ENCODE measurements at regions not wholly inside any gene's neighbourhood (a gene's known extent, or its start where the extent isn't known, plus 50 kb on each side); places are given as distances from the start of the nearest gene placed in this dataset.
A peak's percentile ranks its signal among the peaks of the same experiment; 100 is the strongest.

GRCh38 chr6:130494729-130495128 lies 128.9 kb downstream of the TMEM200A start:
- H3K4me3 ChIP-seq (ENCODE audit: insufficient read depth in 1 of 2, low read depth in 1 of 2, low read length in 2 of 2): no peak overlapping the region
- H4K8ac ChIP-seq (ENCODE audit: low read length): no peak overlapping the region
- no peaks in the 10 kb centered on the region for H3K36me3 ChIP-seq (ENCODE audit: control insufficient read depth in 1 of 2, insufficient read depth in 2 of 2, low read depth in 1 of 2, low read length in 2 of 2)
- H2BK12ac ChIP-seq (ENCODE audit: low read length in 2 of 2): no peak overlapping the region
- H3K79me1 ChIP-seq (replicated peaks; ENCODE audit: low read length, poor library complexity, severe bottlenecking): no peaks in the 10 kb centered on the region
- H2BK5ac ChIP-seq (ENCODE audit: low read depth, low read length, poor library complexity, severe bottlenecking): no peak overlapping the region
- DNase-seq: peak; percentile 23
- no peak overlapping the region for H3K4ac ChIP-seq (ENCODE audit: low read depth in 1 of 2, low read length in 2 of 2)
- no peak overlapping the region for H3K14ac ChIP-seq (ENCODE audit: low read length in 2 of 2)
- H3K9me3 ChIP-seq (ENCODE audit: control insufficient read depth, low read length): no peaks in the 10 kb centered on the region
- H4K91ac ChIP-seq (ENCODE audit: low read length): no peak overlapping the region
- no peak overlapping the region for H3K27ac ChIP-seq (ENCODE audit: low read length, poor library complexity, severe bottlenecking)
- H3K18ac ChIP-seq (ENCODE audit: low read depth in 1 of 2, low read length in 2 of 2): no peak overlapping the region
- no peak overlapping the region for H2BK120ac ChIP-seq (ENCODE audit: low read depth, low read length)
- no peak overlapping the region for H3K4me2 ChIP-seq (ENCODE audit: low read length, poor library complexity, severe bottlenecking)
- no peak overlapping the region for H2BK15ac ChIP-seq (ENCODE audit: low read depth, poor library complexity, severe bottlenecking)
- 27% methylated on average over 1 of the region's 1 CpG for WGBS
- H3K9ac ChIP-seq (ENCODE audit: low read length): no peak overlapping the region
- H3K4me1 ChIP-seq (ENCODE audit: control insufficient read depth, insufficient read depth, low read depth, low read length): no peaks in the 10 kb centered on the region
- no peak overlapping the region for H2AFZ ChIP-seq (ENCODE audit: low read depth, low read length)
- no peak overlapping the region for H2AK5ac ChIP-seq (ENCODE audit: low read length, severe bottlenecking)
- no peak overlapping the region for H3K23ac ChIP-seq (ENCODE audit: low read length in 2 of 2)
- H3K27me3 ChIP-seq (ENCODE audit: control insufficient read depth in 1 of 2, insufficient read depth in 1 of 2, low read length in 2 of 2): no peaks in the 10 kb centered on the region

DNA sequence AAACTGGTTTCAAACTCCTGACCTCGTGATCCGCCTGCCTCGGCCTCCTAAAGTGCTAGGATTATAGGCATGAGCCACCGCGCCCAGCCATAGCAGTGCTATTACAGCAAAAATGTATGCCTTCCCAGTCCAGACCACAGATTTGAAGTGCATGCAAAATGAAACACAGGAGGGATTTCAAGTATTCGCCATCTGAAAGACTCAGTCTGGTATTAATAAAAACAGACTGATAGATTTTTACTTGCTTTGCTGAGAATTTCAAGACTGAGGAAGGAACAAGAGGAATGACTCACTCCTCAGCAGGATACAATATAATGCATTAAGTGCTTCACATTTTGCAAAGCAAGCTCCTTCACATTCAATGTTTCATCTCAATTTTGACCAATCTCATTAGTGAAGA lies 134.9 kb downstream of the TMEM200A start:
- H3K4ac ChIP-seq (ENCODE audit: low read depth in 1 of 2, low read length in 2 of 2): no peak overlapping the region
- no peaks in the 10 kb centered on the region for H3K36me3 ChIP-seq (ENCODE audit: control insufficient read depth in 1 of 2, insufficient read depth in 2 of 2, low read depth in 1 of 2, low read length in 2 of 2)
- peak overlapping the region in 1 of 2 experiments; percentile 57 for H3K18ac ChIP-seq (ENCODE audit: low read depth in 1 of 2, low read length in 2 of 2)
- H3K23ac ChIP-seq (ENCODE audit: low read length in 2 of 2): no peak overlapping the region
- H3K4me3 ChIP-seq (ENCODE audit: insufficient read depth in 1 of 2, low read depth in 1 of 2, low read length in 2 of 2): no peak overlapping the region
- peak overlapping the region; percentile 40 for H3K9ac ChIP-seq (ENCODE audit: low read length)
- H2BK15ac ChIP-seq (ENCODE audit: low read depth, poor library complexity, severe bottlenecking): no peak overlapping the region
- peak; percentile 54 for DNase-seq
- H3K4me1 ChIP-seq (ENCODE audit: control insufficient read depth, insufficient read depth, low read depth, low read length): no peaks in the 10 kb centered on the region
- H3K4me2 ChIP-seq (ENCODE audit: low read length, poor library complexity, severe bottlenecking): no peak overlapping the region
- H3K27ac ChIP-seq (ENCODE audit: low read length, poor library complexity, severe bottlenecking): peak overlapping the region; percentile 40
- no peaks in the 10 kb centered on the region for H3K9me3 ChIP-seq (ENCODE audit: control insufficient read depth, low read length)
- WGBS: 81% methylated on average over 5 of the region's 6 CpGs
- H2BK12ac ChIP-seq (ENCODE audit: low read length in 2 of 2): no peak overlapping the region
- no peak overlapping the region for H2AK5ac ChIP-seq (ENCODE audit: low read length, severe bottlenecking)
- H2BK120ac ChIP-seq (ENCODE audit: low read depth, low read length): no peak overlapping the region
- H4K91ac ChIP-seq (ENCODE audit: low read length): no peak overlapping the region
- no peak overlapping the region for H4K8ac ChIP-seq (ENCODE audit: low read length)
- H3K27me3 ChIP-seq (ENCODE audit: control insufficient read depth in 1 of 2, insufficient read depth in 1 of 2, low read length in 2 of 2): no peaks in the 10 kb centered on the region
- no peak overlapping the region for H3K14ac ChIP-seq (ENCODE audit: low read length in 2 of 2)
- no peak overlapping the region for H2BK5ac ChIP-seq (ENCODE audit: low read depth, low read length, poor library complexity, severe bottlenecking)
- no peak overlapping the region for H2AFZ ChIP-seq (ENCODE audit: low read depth, low read length)
- no peaks in the 10 kb centered on the region for H3K79me1 ChIP-seq (replicated peaks; ENCODE audit: low read length, poor library complexity, severe bottlenecking)

DNA sequence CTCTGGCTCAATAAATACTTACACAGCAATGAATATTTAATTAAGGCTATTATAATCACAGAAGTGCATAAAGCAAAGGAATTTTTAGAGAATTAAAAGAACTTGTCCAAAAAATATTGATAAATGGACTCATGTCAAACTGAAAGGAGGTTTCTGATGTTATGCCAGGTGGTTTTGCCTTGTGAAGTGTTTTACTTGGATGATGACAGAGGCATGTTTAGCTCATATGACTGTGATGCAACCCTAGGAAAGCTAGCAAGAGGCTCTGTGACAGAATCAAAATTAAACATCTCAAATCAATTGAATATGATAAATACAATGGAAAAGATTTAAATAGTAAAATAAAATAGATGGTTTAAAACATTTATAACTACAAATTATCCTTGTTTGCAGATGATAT lies 137.3 kb downstream of the TMEM200A start:
- H3K36me3 ChIP-seq (ENCODE audit: control insufficient read depth in 1 of 2, insufficient read depth in 2 of 2, low read depth in 1 of 2, low read length in 2 of 2): no peaks in the 10 kb centered on the region
- no peak overlapping the region for H3K18ac ChIP-seq (ENCODE audit: low read depth in 1 of 2, low read length in 2 of 2)
- H2BK15ac ChIP-seq (ENCODE audit: low read depth, poor library complexity, severe bottlenecking): no peak overlapping the region
- H3K4me1 ChIP-seq (ENCODE audit: control insufficient read depth, insufficient read depth, low read depth, low read length): no peaks in the 10 kb centered on the region
- H3K4me3 ChIP-seq (ENCODE audit: insufficient read depth in 1 of 2, low read depth in 1 of 2, low read length in 2 of 2): no peak overlapping the region
- H4K8ac ChIP-seq (ENCODE audit: low read length): no peak overlapping the region
- H3K14ac ChIP-seq (ENCODE audit: low read length in 2 of 2): no peak overlapping the region
- DNase-seq: peak; percentile 60
- H4K91ac ChIP-seq (ENCODE audit: low read length): no peak overlapping the region
- no peak overlapping the region for H3K27ac ChIP-seq (ENCODE audit: low read length, poor library complexity, severe bottlenecking)
- H3K79me1 ChIP-seq (replicated peaks; ENCODE audit: low read length, poor library complexity, severe bottlenecking): no peaks in the 10 kb centered on the region
- no peaks in the 10 kb centered on the region for H3K9me3 ChIP-seq (ENCODE audit: control insufficient read depth, low read length)
- H2AFZ ChIP-seq (ENCODE audit: low read depth, low read length): no peak overlapping the region
- H3K4me2 ChIP-seq (ENCODE audit: low read length, poor library complexity, severe bottlenecking): no peak overlapping the region
- H2BK5ac ChIP-seq (ENCODE audit: low read depth, low read length, poor library complexity, severe bottlenecking): no peak overlapping the region
- H3K9ac ChIP-seq (ENCODE audit: low read length): peak overlapping the region; percentile 58
- H2AK5ac ChIP-seq (ENCODE audit: low read length, severe bottlenecking): no peak overlapping the region
- H3K23ac ChIP-seq (ENCODE audit: low read length in 2 of 2): no peak overlapping the region
- no peaks in the 10 kb centered on the region for H3K27me3 ChIP-seq (ENCODE audit: control insufficient read depth in 1 of 2, insufficient read depth in 1 of 2, low read length in 2 of 2)
- H3K4ac ChIP-seq (ENCODE audit: low read depth in 1 of 2, low read length in 2 of 2): no peak overlapping the region
- no peak overlapping the region for H2BK12ac ChIP-seq (ENCODE audit: low read length in 2 of 2)
- H2BK120ac ChIP-seq (ENCODE audit: low read depth, low read length): no peak overlapping the region

DNA sequence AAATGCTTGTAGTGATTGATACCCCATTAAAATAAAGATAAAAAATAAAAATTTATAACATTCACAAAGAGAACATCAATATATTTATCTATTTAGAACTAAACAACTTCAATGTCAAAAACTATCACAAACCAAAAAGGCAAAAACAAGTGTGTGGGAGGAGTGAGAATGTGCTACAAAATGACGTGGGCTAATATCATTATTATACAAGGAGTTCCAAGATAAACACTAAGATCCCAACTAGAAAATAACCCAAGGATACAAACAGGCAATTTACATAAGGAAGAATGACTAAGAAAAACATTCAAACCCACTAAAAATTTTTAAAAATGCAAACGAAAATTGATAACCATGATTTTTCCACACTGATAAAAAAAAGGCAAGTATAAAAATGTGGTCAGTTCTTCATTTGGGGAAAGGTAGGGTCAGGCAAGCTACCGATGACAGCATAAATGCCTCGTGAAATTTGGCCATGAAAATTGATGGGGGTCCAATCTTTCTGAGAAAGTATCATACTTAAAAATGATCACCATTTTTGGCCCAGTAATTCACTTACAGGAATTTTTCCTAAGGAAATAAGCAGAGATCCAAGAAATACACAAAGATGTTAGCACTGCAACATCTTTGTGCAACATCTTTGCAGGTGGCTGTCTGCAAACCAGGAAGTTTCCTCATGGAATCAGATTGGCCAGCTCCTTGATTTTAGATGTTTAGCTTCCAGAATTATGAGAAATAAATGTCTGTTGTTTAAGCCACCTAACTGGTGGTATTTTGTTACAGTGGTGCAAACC lies 140.2 kb downstream of the TMEM200A start:
- no peak overlapping the region for H4K91ac ChIP-seq (ENCODE audit: low read length)
- no peak overlapping the region for H2BK12ac ChIP-seq (ENCODE audit: low read length in 2 of 2)
- no peak overlapping the region for H3K27ac ChIP-seq (ENCODE audit: low read length, poor library complexity, severe bottlenecking)

More for the DNA sequence above, 140.2 kb downstream of the TMEM200A start:
- Histone ChIP-seq H3K4me3 (ENCODE audit: insufficient read depth in 1 of 2, low read depth in 1 of 2, low read length in 2 of 2) (no peak overlapping the region), H3K18ac (ENCODE audit: low read depth in 1 of 2, low read length in 2 of 2) (no peak overlapping the region), H2BK5ac (ENCODE audit: low read depth, low read length, poor library complexity, severe bottlenecking) (no peak overlapping the region), H2AFZ (ENCODE audit: low read depth, low read length) (no peak overlapping the region), H2AK5ac (ENCODE audit: low read length, severe bottlenecking) (no peak overlapping the region), H3K79me1 (replicated peaks; ENCODE audit: low read length, poor library complexity, severe bottlenecking) (no peaks in the 10 kb centered on the region), H3K4ac (ENCODE audit: low read depth in 1 of 2, low read length in 2 of 2) (no peak overlapping the region), H3K9ac (ENCODE audit: low read length) (no peak overlapping the region), H3K9me3 (ENCODE audit: control insufficient read depth, low read length) (no peaks in the 10 kb centered on the region), H3K4me2 (ENCODE audit: low read length, poor library complexity, severe bottlenecking) (no peak overlapping the region), H3K14ac (ENCODE audit: low read length in 2 of 2) (no peak overlapping the region), H3K36me3 (ENCODE audit: control insufficient read depth in 1 of 2, insufficient read depth in 2 of 2, low read depth in 1 of 2, low read length in 2 of 2) (no peaks in the 10 kb centered on the region), H3K23ac (ENCODE audit: low read length in 2 of 2) (no peak overlapping the region), H3K4me1 (ENCODE audit: control insufficient read depth, insufficient read depth, low read depth, low read length) (no peaks in the 10 kb centered on the region), H2BK120ac (ENCODE audit: low read depth, low read length) (no peak overlapping the region), H4K8ac (ENCODE audit: low read length) (no peak overlapping the region), H3K27me3 (ENCODE audit: control insufficient read depth in 1 of 2, insufficient read depth in 1 of 2, low read length in 2 of 2) (no peaks in the 10 kb centered on the region), H2BK15ac (ENCODE audit: low read depth, poor library complexity, severe bottlenecking) (no peak overlapping the region)
- 100% methylated on average over 1 of the region's 4 CpGs for WGBS
- DNase-seq: no peak
